ENCODE measurements at regions not wholly inside any gene's neighbourhood (a gene's known extent, or its start where the extent isn't known, plus 50 kb on each side); places are given as distances from the start of the nearest gene placed in this dataset.

DNA sequence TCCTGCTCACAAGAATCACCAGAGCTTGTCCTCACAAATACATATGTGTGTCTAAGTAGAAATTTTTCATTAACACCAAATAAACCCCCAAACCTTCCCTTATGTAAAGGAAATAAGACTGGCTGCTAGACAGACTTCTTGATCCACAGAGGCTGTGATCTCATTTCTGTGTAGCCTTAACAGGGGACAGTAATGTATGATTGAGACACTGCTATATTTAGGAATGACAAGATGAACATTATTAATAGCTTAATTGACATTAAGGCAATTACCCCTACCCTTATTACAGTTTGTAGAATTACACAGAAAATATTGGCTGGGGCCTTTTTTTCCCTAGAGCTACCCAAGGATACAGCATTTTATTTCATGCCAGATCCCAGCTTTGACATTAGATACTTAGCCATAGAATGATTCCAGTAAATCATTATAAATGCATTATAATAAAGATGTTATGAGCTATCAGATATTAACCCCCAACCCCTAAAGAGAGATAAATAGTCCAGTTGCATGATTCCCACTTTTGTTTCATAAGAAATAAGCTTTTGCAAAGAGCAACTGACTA, 392.1 kb upstream of the HNRNPA3 start:
- no peak for DNase-seq (ENCODE audit: extremely low read depth, low read depth)
- TF ChIP-seq, protein P1, sequence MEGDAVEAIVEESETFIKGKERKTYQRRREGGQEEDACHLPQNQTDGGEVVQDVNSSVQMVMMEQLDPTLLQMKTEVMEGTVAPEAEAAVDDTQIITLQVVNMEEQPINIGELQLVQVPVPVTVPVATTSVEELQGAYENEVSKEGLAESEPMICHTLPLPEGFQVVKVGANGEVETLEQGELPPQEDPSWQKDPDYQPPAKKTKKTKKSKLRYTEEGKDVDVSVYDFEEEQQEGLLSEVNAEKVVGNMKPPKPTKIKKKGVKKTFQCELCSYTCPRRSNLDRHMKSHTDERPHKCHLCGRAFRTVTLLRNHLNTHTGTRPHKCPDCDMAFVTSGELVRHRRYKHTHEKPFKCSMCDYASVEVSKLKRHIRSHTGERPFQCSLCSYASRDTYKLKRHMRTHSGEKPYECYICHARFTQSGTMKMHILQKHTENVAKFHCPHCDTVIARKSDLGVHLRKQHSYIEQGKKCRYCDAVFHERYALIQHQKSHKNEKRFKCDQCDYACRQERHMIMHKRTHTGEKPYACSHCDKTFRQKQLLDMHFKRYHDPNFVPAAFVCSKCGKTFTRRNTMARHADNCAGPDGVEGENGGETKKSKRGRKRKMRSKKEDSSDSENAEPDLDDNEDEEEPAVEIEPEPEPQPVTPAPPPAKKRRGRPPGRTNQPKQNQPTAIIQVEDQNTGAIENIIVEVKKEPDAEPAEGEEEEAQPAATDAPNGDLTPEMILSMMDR (IDR thresholded peaks at IDR 0.05; ENCODE audit: low read depth, low read length), result no peak

DNA sequence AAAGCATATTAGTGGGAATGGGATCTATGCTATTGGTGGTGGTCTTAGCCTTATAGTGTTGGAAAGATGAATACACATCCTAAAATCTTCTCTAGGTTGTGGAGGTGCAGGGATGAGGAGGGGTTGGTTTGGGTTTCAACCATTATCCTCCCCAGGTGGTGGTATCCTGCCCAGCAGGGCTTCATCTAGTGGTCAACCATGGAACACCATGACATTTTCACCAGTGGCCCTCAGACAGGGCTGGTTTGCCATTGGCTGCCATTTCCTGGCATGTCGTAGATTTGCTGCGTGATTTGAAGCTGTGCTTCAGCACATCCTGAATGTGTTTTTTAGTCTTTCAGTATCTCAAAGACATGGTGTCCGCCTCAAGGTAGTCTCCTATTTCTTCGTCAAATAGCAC, 391.2 kb upstream of the HNRNPA3 start:
- no peak for DNase-seq (ENCODE audit: extremely low read depth, low read depth)
- TF ChIP-seq, protein P1 (IDR thresholded peaks at IDR 0.05; ENCODE audit: low read depth, low read length), result no peak

DNA sequence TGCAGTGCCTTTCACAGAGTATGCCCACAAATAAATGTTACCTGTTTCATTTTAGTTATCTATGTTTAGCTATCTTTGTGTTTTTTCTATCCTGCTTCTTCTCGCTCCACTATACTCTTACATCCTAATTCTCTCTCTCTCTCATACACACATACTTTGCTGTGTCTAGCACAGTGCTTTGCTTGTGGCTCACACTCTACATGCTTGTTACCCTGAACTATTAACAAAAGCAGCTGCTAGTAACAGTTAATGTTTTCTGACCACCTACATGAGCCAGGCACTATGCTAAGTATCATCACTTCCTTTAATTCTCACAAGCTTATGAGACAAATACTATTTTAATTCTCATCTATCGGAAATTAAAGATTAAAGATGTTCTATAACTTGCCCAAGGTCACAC, 390.5 kb upstream of the HNRNPA3 start:
- TF ChIP-seq, protein P1 (IDR thresholded peaks at IDR 0.05; ENCODE audit: low read depth, low read length), result no peak
- no peak for DNase-seq (ENCODE audit: extremely low read depth, low read depth)

DNA sequence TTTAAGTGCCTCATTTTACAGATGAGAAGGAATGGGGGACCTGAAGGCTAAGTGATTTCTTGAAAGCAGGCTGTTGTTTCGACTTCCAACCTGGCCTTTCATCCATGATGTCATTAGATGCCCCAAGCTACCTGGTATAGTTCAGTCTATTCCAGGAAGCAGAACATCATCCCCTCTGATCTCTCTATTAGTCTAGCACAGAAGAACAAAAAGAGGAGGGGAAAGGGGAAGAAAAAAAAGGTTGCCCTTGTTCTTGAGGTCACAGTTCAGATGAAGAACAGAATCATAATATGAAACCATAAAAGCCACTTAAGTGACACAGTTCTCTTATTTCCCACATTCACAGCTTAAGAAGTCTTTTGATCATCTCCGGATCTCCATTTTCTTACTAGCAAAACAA, 386.2 kb upstream of the HNRNPA3 start:
- TF ChIP-seq, protein P1 (IDR thresholded peaks at IDR 0.05; ENCODE audit: low read depth, low read length), result no peak
- DNase-seq (ENCODE audit: extremely low read depth, low read depth), result no peak

DNA sequence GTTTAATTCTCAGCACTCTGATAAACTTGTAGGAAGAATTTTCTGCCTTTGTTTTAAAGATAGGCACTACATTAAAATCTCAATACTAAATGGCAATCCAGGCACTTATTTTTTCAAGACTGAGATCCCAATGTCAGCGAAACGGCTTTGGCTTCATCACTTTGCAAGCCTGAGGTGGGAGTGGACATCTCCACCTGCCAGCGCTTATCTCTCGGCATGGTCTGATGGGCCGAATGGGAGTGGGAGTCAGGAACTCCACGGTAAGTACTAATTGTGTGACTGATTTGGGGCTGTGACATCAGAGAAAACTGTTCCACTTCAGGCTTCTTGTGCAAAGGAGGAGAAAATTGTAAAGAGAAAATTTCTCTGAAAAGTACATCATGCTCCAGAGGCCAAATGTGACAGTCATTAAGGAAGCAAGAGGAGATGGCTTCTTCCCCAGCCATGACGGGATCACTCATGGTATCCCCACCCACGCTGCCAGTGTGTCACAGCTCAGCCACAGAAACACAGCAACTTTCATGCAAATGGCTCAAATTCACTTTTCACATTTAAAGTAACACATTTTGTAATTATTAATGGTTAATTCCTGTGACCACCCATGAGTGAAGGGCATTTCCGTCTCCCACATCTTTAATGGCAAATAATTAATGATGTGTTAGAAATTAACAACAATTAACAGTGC, 385.5 kb upstream of the HNRNPA3 start:
- no peak for DNase-seq (ENCODE audit: extremely low read depth, low read depth)
- TF ChIP-seq, protein P1 (IDR thresholded peaks at IDR 0.05; ENCODE audit: low read depth, low read length), result no peak

DNA sequence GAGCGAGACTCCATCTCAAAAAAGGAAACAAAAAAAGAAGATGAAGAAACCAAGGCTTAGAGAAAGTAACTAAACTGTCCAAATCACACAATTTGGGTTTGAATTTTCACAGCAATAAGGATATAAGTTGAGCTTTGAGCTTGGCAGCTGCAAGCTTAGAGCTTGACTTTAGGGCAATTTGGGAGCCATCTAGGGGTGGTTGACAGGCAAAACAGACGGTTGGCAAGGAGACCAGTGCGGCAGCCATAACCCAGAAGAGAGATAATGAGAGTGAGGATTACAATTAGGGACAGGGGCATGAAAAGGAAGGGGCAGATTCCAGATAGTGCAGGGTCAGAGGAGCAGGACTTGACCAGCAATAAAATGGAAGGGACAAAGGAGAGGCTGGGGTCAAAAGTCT, 382.2 kb upstream of the HNRNPA3 start:
- TF ChIP-seq, protein P1 (IDR thresholded peaks at IDR 0.05; ENCODE audit: low read depth, low read length), result no peak; the same call in 1 of the 2 replicates
- DNase-seq (ENCODE audit: extremely low read depth, low read depth), result no peak

DNA sequence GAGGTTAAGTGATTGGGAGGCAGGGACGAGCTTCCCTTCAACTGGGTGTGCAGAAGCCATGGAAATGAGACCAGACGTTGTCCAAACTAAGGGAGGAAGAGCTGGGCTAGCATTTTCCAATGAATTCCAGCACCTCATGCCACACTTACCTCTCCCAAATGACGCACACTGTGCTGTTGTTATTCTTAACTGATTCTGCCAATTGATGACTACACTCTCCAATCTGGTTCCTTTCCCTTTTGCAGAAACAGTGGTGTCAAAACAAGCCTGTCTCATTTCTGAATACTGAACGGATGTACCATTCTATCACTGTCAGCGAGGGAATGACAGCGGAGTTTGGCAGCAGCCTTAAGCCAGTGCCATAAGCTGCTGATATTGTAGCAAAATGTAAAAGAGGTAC, 380.5 kb upstream of the HNRNPA3 start:
- TF ChIP-seq, protein P1 (IDR thresholded peaks at IDR 0.05; ENCODE audit: low read depth, low read length), result no peak
- no peak for DNase-seq (ENCODE audit: extremely low read depth, low read depth)
